ENCODE measurements at regions not wholly inside any gene's neighbourhood (a gene's known extent, or its start where the extent isn't known, plus 50 kb on each side); places are given as distances from the start of the nearest gene placed in this dataset.

DNA sequence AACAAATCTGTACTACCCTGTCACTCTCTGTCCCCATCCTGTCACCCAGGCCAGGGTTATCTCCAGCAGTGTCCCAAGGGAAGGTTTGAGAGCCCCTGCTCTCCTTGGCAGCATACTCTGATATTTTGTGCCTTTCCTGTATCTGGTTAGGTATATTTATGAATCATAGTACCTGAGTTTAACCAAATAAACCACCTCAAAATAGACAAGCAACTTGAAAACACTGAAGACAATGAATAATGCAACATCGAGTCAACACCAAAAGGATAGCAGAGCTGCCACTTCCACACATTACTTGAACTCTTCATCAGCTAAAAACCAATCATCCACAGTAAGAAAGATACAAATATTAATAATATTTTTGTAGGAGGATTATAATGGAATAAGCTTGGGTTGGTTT, 142.6 kb upstream of the TAB2 start:
- TF ChIP-seq ZBTB7A (IDR thresholded peaks at IDR 0.05; ENCODE audit: low read depth) (no peak), CEBPB (IDR thresholded peaks at IDR 0.05) (no peak), EGR1 (IDR thresholded peaks at IDR 0.05) (no peak), EP300 (IDR thresholded peaks at IDR 0.05; ENCODE audit: borderline replicate concordance) (no peak), TCF12 (IDR thresholded peaks at IDR 0.05; ENCODE audit: low read depth) (no peak)
- TF ChIP-seq, protein P1, sequence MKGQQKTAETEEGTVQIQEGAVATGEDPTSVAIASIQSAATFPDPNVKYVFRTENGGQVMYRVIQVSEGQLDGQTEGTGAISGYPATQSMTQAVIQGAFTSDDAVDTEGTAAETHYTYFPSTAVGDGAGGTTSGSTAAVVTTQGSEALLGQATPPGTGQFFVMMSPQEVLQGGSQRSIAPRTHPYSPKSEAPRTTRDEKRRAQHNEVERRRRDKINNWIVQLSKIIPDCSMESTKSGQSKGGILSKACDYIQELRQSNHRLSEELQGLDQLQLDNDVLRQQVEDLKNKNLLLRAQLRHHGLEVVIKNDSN (IDR thresholded peaks at IDR 0.05), result no peak
- TF ChIP-seq, protein P2, sequence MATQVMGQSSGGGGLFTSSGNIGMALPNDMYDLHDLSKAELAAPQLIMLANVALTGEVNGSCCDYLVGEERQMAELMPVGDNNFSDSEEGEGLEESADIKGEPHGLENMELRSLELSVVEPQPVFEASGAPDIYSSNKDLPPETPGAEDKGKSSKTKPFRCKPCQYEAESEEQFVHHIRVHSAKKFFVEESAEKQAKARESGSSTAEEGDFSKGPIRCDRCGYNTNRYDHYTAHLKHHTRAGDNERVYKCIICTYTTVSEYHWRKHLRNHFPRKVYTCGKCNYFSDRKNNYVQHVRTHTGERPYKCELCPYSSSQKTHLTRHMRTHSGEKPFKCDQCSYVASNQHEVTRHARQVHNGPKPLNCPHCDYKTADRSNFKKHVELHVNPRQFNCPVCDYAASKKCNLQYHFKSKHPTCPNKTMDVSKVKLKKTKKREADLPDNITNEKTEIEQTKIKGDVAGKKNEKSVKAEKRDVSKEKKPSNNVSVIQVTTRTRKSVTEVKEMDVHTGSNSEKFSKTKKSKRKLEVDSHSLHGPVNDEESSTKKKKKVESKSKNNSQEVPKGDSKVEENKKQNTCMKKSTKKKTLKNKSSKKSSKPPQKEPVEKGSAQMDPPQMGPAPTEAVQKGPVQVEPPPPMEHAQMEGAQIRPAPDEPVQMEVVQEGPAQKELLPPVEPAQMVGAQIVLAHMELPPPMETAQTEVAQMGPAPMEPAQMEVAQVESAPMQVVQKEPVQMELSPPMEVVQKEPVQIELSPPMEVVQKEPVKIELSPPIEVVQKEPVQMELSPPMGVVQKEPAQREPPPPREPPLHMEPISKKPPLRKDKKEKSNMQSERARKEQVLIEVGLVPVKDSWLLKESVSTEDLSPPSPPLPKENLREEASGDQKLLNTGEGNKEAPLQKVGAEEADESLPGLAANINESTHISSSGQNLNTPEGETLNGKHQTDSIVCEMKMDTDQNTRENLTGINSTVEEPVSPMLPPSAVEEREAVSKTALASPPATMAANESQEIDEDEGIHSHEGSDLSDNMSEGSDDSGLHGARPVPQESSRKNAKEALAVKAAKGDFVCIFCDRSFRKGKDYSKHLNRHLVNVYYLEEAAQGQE (IDR thresholded peaks at IDR 0.05; ENCODE audit: low read depth), result no peak

DNA sequence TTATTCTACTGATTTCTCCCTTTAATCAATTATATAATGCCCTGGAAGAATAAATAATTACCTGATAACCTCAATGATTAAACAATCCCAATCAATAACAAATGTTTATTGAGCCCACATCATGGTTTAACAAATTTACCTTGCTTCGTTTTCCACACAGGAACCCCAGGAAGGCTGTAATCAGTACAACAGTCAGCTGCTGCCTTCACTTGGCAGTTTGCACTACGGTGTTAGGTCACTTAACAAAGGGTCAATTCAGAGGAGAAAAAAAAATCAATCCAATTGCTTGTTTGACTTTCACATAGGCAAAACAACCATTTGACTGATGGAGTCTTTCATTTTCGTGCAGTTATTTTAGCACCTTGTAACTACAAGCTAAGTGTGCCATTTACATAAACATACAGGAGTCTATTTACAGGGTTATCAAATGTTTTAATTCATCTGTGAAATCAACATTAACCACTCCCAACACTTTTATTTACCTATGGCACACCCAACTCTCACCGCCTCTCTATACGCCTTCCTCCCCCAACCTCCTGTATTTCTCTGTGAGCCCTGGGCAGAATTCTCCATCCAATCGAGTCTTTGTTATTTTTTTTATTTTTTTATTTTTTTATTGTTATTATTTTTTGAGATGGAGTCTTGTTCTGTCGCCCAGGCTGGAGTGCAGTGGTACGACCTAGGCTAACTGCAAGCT, 140.4 kb upstream of the TAB2 start:
- TF ChIP-seq, protein P3, sequence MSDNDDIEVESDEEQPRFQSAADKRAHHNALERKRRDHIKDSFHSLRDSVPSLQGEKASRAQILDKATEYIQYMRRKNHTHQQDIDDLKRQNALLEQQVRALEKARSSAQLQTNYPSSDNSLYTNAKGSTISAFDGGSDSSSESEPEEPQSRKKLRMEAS (IDR thresholded peaks at IDR 0.05), result no peak
- TF ChIP-seq EP300 (IDR thresholded peaks at IDR 0.05; ENCODE audit: borderline replicate concordance) (no peak), FOXM1 (IDR thresholded peaks at IDR 0.05; ENCODE audit: borderline replicate concordance, low read depth) (no peak), TCF12 (IDR thresholded peaks at IDR 0.05; ENCODE audit: low read depth) (no peak), NFIC (IDR thresholded peaks at IDR 0.05) (no peak), EGR1 (IDR thresholded peaks at IDR 0.05) (no peak), CREB1 (IDR thresholded peaks at IDR 0.05; ENCODE audit: low read depth) (no peak), RAD21 (IDR thresholded peaks at IDR 0.05; ENCODE audit: low read depth) (no peak), YY1 (IDR thresholded peaks at IDR 0.05; ENCODE audit: low read depth) (no peak)
- TF ChIP-seq, protein P2 (IDR thresholded peaks at IDR 0.05; ENCODE audit: low read depth), result no peak

DNA sequence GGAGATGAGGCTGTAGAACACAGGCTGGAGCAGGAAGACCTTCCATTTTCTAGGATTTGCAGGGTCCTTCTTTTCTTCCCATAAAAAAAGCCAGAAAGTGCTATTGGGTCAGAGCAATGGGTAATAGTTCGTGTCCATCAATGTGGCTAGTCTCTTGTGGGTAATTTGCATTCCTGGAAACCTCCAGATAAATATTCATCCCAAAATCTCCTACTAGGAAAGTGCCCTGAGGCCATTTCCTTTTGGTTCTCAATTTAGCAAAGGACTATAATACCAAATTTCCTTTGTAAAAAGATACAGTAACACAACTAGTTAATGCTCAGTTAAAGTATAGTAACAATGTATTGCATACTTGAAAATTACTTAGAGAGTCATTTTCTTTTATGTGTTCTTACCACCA, 138.1 kb upstream of the TAB2 start:
- TF ChIP-seq CEBPB (IDR thresholded peaks at IDR 0.05) (no peak), TAF1 (IDR thresholded peaks at IDR 0.05; ENCODE audit: low read depth) (no peak), ZBTB7A (IDR thresholded peaks at IDR 0.05; ENCODE audit: low read depth) (no peak), FOXM1 (IDR thresholded peaks at IDR 0.05; ENCODE audit: borderline replicate concordance, low read depth) (no peak), CREB1 (IDR thresholded peaks at IDR 0.05; ENCODE audit: low read depth) (no peak), RAD21 (IDR thresholded peaks at IDR 0.05; ENCODE audit: low read depth) (no peak), EGR1 (IDR thresholded peaks at IDR 0.05) (no peak), TCF12 (IDR thresholded peaks at IDR 0.05; ENCODE audit: low read depth) (no peak), TEAD4 (IDR thresholded peaks at IDR 0.05) (no peak), YY1 (IDR thresholded peaks at IDR 0.05; ENCODE audit: low read depth) (no peak), EP300 (IDR thresholded peaks at IDR 0.05; ENCODE audit: borderline replicate concordance) (no peak), NFIC (IDR thresholded peaks at IDR 0.05) (no peak)
- TF ChIP-seq, protein P2 (IDR thresholded peaks at IDR 0.05; ENCODE audit: low read depth), result no peak
- TF ChIP-seq, protein P1 (IDR thresholded peaks at IDR 0.05), result no peak
- TF ChIP-seq, protein P3 (IDR thresholded peaks at IDR 0.05), result no peak

DNA sequence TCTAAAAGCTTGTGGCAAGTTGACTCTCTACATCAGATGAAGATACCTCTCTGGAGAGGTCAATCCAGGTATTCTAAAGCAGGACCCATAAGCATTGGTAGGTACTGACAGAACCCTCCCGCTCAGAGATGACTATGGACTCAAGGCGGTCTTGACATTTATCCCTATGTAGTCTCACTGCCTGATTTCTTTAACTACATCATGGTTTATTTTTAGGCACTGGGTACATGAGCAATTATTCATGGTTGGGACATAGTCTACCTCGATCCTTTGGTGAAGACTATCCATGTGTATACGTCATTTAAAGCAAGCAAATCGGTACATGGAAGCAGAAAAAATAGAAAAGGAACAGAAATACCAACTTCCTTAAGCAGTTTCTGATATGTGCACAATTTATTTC, 136.2 kb upstream of the TAB2 start:
- TF ChIP-seq ZBTB7A (IDR thresholded peaks at IDR 0.05; ENCODE audit: low read depth) (no peak), EP300 (IDR thresholded peaks at IDR 0.05; ENCODE audit: borderline replicate concordance) (no peak), TEAD4 (IDR thresholded peaks at IDR 0.05) (no peak), TCF12 (IDR thresholded peaks at IDR 0.05; ENCODE audit: low read depth) (no peak), CEBPB (IDR thresholded peaks at IDR 0.05) (no peak), TAF1 (IDR thresholded peaks at IDR 0.05; ENCODE audit: low read depth) (no peak), EGR1 (IDR thresholded peaks at IDR 0.05) (no peak), NFIC (IDR thresholded peaks at IDR 0.05) (no peak), RAD21 (IDR thresholded peaks at IDR 0.05; ENCODE audit: low read depth) (no peak)
- TF ChIP-seq, protein P1 (IDR thresholded peaks at IDR 0.05), result no peak
- TF ChIP-seq, protein P3 (IDR thresholded peaks at IDR 0.05), result no peak
- TF ChIP-seq, protein P2 (IDR thresholded peaks at IDR 0.05; ENCODE audit: low read depth), result no peak
